ENCODE measurements at regions not wholly inside any gene's neighbourhood (a gene's known extent, or its start where the extent isn't known, plus 50 kb on each side); places are given as distances from the start of the nearest gene placed in this dataset.

GRCh38 chr4:4627111-4627510 lies 85.3 kb upstream of the STX18 start:
- no peak for TF ChIP-seq CTCF (IDR thresholded peaks at IDR 0.05)
- no peak for TF ChIP-seq POLR2A (IDR thresholded peaks at IDR 0.05)

Measured in body of pancreas (tissue), 4 donors.